Fibroblast of lung (primary cell): ENCODE measurements at regions not wholly inside any gene's neighbourhood (a gene's known extent, or its start where the extent isn't known, plus 50 kb on each side); places are given as distances from the start of the nearest gene placed in this dataset.
"Not testable (repeated sequence)": the region's sequence is repeated elsewhere in the genome, so short reads cannot be mapped to it uniquely, and the experiment has no call there.

Experiments used
- DNase-seq, 2 donors: peaks; one replicate each; pipeline versions ENCODE4 v3.0.0 to v3.0.0-alpha.2; 2010; ENCODE audit warnings: low read depth in 2 of 2
- H2AFZ ChIP-seq: 2 replicates; pipeline ENCODE4 v1.5.1; 2012; ENCODE audit warnings: low read length, control low read depth, inconsistent platforms
- H3K27ac ChIP-seq: 2 replicates; pipeline ENCODE4 v1.5.1; 2011; ENCODE audit warnings: low read length, control low read depth; ENCODE audit not compliant: insufficient read depth
- H3K27me3 ChIP-seq: 2 replicates; pipeline ENCODE4 v1.5.1; 2011; ENCODE audit warnings: mild to moderate bottlenecking, low read length; ENCODE audit not compliant: control insufficient read depth, insufficient read depth
- H3K36me3 ChIP-seq: 2 replicates; pipeline ENCODE4 v1.5.1; 2011; ENCODE audit warnings: low read length; ENCODE audit not compliant: control insufficient read depth, insufficient read depth
- H3K4me1 ChIP-seq: 2 replicates; pipeline ENCODE4 v1.5.1; 2011; ENCODE audit warnings: low read length; ENCODE audit not compliant: control insufficient read depth, insufficient read depth; ENCODE audit errors: extremely low read depth
- H3K4me2 ChIP-seq: 2 replicates; pipeline ENCODE4 v1.5.1; 2011; ENCODE audit warnings: low read length, control low read depth; ENCODE audit not compliant: insufficient read depth; ENCODE audit errors: extremely low read depth
- H3K4me3 ChIP-seq, 4 experiments: fragments of 200-600 bp in 1 of 4; sonication (generic) in 1 of 4; replicated peaks in 1 of 4; 2 replicates each; pipeline ENCODE4 v1.5.1; 2011 to 2016; ENCODE audit warnings: low read length in 4 of 4, low read depth in 3 of 4, mild to moderate bottlenecking in 3 of 4, control low read depth in 2 of 4, inconsistent platforms in 1 of 4, mixed read lengths in 1 of 4; ENCODE audit not compliant: insufficient read depth in 1 of 4; ENCODE audit errors: control extremely low read depth in 1 of 4
- H3K79me2 ChIP-seq: 2 replicates; pipeline ENCODE4 v1.5.1; 2012; ENCODE audit warnings: mild to moderate bottlenecking, low read length, inconsistent platforms; ENCODE audit not compliant: control insufficient read depth, insufficient read depth
- H3K9ac ChIP-seq: 2 replicates; pipeline ENCODE4 v1.5.1; 2011; ENCODE audit warnings: mild to moderate bottlenecking, low read length, control low read depth; ENCODE audit not compliant: insufficient read depth
- H3K9me3 ChIP-seq: 2 replicates; pipeline ENCODE4 v1.5.1; 2012; ENCODE audit warnings: low read depth, low read length; ENCODE audit not compliant: control insufficient read depth, insufficient read depth
- H4K20me1 ChIP-seq: 2 replicates; pipeline ENCODE4 v1.5.1; 2011; ENCODE audit warnings: low read length; ENCODE audit not compliant: control insufficient read depth, insufficient read depth; ENCODE audit errors: extremely low read depth

- H3K27me3 ChIP-seq, H3K36me3 ChIP-seq, H3K27ac ChIP-seq, H4K20me1 ChIP-seq, H3K9me3 ChIP-seq, H3K4me2 ChIP-seq, H3K4me3 ChIP-seq, H3K79me2 ChIP-seq, H3K9ac ChIP-seq, H3K4me1 ChIP-seq, H2AFZ ChIP-seq, DNase-seq: not testable (repeated sequence)
Measured at GRCh38 chr16:88227026-88227721, 155.6 kb upstream of the ZNF469 start.

- H4K20me1 ChIP-seq, H3K4me1 ChIP-seq, H3K27me3 ChIP-seq, H3K4me3 ChIP-seq, H2AFZ ChIP-seq, H3K36me3 ChIP-seq, H3K9ac ChIP-seq, H3K9me3 ChIP-seq, DNase-seq, H3K4me2 ChIP-seq, H3K27ac ChIP-seq, H3K79me2 ChIP-seq: not testable (repeated sequence)
Measured at GRCh38 chr16:88227722-88228482, 154.9 kb upstream of the ZNF469 start.

GRCh38 chr16:88228751-88229150 is 154.0 kb upstream of the ZNF469 start:
- H4K20me1 ChIP-seq, H3K79me2 ChIP-seq, H3K27me3 ChIP-seq, H3K9ac ChIP-seq, H3K27ac ChIP-seq, H2AFZ ChIP-seq, DNase-seq, H3K4me2 ChIP-seq, H3K36me3 ChIP-seq, H3K4me3 ChIP-seq, H3K9me3 ChIP-seq, H3K4me1 ChIP-seq: not testable (repeated sequence)

DNA sequence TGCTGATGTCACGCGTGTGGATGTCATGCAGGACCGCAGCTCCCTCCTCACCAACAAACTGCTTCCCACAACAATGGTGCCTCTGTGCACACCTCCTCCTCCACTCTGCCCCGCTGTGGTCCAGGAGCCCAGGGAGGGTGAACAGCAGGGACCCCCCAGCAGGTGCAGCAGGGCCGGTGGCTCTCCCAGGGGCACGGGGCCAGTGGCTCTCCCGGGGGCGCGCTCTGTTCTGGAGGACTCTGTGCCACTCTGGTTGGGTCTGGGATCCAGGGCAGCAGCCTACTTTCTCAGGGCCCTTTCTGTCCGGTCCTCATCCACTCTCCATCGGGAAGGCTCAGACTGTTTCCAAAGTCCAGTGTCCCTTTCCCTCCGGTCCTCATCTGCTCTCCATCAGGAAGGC is 153.0 kb upstream of the ZNF469 start:
- not testable (repeated sequence) for H3K9me3 ChIP-seq, H3K79me2 ChIP-seq, DNase-seq, H4K20me1 ChIP-seq, H3K9ac ChIP-seq, H2AFZ ChIP-seq, H3K36me3 ChIP-seq, H3K4me3 ChIP-seq, H3K4me2 ChIP-seq, H3K27ac ChIP-seq, H3K27me3 ChIP-seq, H3K4me1 ChIP-seq

DNA sequence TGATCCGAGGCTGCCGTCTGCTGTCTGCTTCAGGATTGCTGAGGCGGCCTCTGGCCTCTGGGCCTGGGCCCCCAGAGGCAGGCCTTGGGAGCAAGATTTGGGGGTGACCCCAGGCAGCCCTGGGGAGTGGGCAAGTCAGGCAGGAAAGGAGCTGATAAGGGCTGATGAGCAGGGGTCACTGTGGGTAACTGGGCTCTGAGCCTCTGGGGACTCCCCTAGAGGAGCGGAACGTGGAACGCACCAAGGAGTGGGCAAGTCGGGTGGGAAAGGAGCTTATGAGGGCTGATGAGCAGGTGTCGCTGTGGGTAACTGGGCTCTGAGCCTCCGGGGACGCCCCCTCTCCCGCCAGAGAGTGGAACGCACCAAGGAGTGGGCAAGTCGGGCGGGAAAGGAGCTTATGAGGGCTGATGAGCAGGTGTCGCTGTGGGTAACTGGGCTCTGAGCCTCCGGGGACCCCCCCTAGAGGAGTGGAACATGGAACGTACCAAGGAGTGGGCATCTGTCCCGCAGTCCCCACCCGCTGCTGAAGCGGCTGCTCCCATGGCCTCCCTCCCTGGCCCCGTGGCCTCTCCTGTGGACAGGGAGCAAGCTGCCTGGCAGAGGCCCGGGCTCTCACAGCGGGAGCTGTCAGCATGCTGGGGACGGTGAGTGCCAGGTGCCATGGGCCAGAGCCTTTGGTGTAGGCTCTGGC is 152.3 kb upstream of the ZNF469 start:
- DNase-seq, result not testable (repeated sequence)

GRCh38 chr16:88230967-88231615 is 151.7 kb upstream of the ZNF469 start:
- not testable (repeated sequence) for H4K20me1 ChIP-seq, H2AFZ ChIP-seq, H3K79me2 ChIP-seq, H3K4me1 ChIP-seq, H3K36me3 ChIP-seq, H3K9me3 ChIP-seq, H3K4me3 ChIP-seq, DNase-seq, H3K9ac ChIP-seq, H3K27ac ChIP-seq, H3K27me3 ChIP-seq, H3K4me2 ChIP-seq

More for the DNA sequence above, 152.3 kb upstream of the ZNF469 start:
- not testable (repeated sequence) for H3K27me3 ChIP-seq, H3K4me1 ChIP-seq, H2AFZ ChIP-seq, H3K9ac ChIP-seq, H3K27ac ChIP-seq, H3K4me2 ChIP-seq, H4K20me1 ChIP-seq, H3K9me3 ChIP-seq, H3K79me2 ChIP-seq, H3K36me3 ChIP-seq, H3K4me3 ChIP-seq
